BE2C (cell line): ENCODE measurements at regions not wholly inside any gene's neighbourhood (a gene's known extent, or its start where the extent isn't known, plus 50 kb on each side); places are given as distances from the start of the nearest gene placed in this dataset.

ENCODE experiments used
- DNase-seq: peaks from one replicate; pipeline ENCODE4 v3.0.0-alpha.2; 2020
- H3K27me3 ChIP-seq: fragments of 250-450 bp; sonication (Bioruptor Pico); 2 replicates; pipeline ENCODE4 v1.5.1; 2020; ENCODE audit warnings: mild to moderate bottlenecking
- H3K36me3 ChIP-seq: fragments of 250-450 bp; sonication (Bioruptor Pico); 2 replicates; pipeline ENCODE4 v1.5.1; 2020; ENCODE audit warnings: mild to moderate bottlenecking
- H3K4me1 ChIP-seq: fragments of 250-450 bp; sonication (Bioruptor Pico); 2 replicates; pipeline ENCODE4 v1.5.1; 2020
- H3K4me3 ChIP-seq: 2 replicates; pipeline ENCODE4 v1.5.1; 2011; ENCODE audit warnings: low read depth, low read length
- H3K9me3 ChIP-seq: fragments of 250-450 bp; sonication (Bioruptor Pico); 2 replicates; pipeline ENCODE4 v1.5.1; 2020
- TF ChIP-seq, protein P1 (sequence below): IDR thresholded peaks from 2 replicates; pipeline ENCODE4 v1.5.1; 2012; ENCODE audit warnings: mild to moderate bottlenecking, low read depth, low read length

DNA sequence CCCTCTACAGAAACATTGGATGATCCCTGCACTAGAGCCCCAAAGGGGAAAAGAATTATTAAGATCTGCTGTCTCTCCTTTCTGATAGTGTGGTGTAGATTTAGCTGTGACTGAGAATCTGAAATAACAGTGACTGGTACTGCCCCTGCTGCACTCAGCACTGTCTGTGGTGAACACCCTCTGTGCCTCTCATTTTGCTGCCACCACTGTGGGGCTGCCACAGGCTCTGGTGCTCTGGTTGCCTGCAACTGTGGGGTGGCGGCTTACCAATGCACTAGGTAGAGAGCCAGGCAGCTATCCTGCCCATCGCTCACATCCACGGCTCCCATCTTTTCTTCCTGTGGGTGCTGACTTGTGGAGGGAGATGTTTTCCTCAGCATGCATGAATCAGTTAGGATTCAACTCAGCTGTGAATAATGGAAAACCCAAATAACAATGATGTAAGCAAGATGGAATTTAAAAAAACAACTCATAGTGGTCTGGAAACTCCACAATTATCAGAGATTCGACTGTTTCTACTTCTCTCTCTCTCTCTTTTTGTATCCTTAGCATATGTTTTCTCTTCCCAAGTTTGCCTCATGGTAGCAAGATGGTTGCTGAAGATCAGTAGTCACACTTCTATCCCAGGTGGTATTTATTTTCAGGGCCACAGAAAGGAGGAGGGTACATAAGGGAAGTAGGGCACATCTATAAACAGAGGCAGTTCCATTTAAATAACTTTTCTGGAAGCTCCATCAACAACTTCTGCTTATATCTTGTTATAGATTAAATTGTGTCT is 99.8 kb upstream of the DAP start:
- H3K27me3 ChIP-seq, result peaks cover 3% of the 10 kb centered on the region; the same call in 1 of the 2 replicates
- H3K4me3 ChIP-seq, result no peak overlapping the region
- no peak for DNase-seq
- H3K36me3 ChIP-seq, result no peaks in the 10 kb centered on the region
- H3K9me3 ChIP-seq, result no peaks in the 10 kb centered on the region
- TF ChIP-seq, protein P1, sequence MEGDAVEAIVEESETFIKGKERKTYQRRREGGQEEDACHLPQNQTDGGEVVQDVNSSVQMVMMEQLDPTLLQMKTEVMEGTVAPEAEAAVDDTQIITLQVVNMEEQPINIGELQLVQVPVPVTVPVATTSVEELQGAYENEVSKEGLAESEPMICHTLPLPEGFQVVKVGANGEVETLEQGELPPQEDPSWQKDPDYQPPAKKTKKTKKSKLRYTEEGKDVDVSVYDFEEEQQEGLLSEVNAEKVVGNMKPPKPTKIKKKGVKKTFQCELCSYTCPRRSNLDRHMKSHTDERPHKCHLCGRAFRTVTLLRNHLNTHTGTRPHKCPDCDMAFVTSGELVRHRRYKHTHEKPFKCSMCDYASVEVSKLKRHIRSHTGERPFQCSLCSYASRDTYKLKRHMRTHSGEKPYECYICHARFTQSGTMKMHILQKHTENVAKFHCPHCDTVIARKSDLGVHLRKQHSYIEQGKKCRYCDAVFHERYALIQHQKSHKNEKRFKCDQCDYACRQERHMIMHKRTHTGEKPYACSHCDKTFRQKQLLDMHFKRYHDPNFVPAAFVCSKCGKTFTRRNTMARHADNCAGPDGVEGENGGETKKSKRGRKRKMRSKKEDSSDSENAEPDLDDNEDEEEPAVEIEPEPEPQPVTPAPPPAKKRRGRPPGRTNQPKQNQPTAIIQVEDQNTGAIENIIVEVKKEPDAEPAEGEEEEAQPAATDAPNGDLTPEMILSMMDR, result no peak
- no peaks in the 10 kb centered on the region for H3K4me1 ChIP-seq

DNA sequence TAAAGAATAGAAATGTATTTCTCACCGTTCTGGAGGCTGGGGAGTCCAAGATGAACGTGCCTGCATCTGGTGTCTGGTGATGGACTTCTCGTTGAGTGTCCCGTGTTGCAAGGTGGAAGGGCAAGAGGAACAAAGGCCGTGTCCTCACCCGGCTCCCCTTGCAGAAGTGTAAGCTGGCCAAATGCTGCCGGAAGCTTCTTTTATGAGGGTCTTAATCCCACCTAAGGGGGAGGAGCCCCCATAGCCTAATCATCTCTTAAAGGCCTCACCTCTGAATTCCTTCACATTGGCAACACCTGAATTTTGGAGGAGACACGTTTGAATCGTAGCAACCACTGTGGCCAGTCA is 99.1 kb upstream of the DAP start:
- TF ChIP-seq, protein P1, result no peak
- Histone ChIP-seq H3K27me3 (peaks cover 3% of the 10 kb centered on the region; the same call in 1 of the 2 replicates), H3K4me3 (no peak overlapping the region), H3K9me3 (no peaks in the 10 kb centered on the region), H3K4me1 (no peaks in the 10 kb centered on the region), H3K36me3 (no peaks in the 10 kb centered on the region)
- DNase-seq, result no peak

GRCh38 chr5:10859393-10860195 is 98.6 kb upstream of the DAP start:
- TF ChIP-seq, protein P1, result no peak
- H3K36me3 ChIP-seq, result no peaks in the 10 kb centered on the region
- no peak for DNase-seq
- no peak overlapping the region for H3K4me3 ChIP-seq
- H3K4me1 ChIP-seq, result no peaks in the 10 kb centered on the region
- H3K9me3 ChIP-seq, result no peaks in the 10 kb centered on the region
- H3K27me3 ChIP-seq, result peaks cover 3% of the 10 kb centered on the region; the same call in 1 of the 2 replicates

DNA sequence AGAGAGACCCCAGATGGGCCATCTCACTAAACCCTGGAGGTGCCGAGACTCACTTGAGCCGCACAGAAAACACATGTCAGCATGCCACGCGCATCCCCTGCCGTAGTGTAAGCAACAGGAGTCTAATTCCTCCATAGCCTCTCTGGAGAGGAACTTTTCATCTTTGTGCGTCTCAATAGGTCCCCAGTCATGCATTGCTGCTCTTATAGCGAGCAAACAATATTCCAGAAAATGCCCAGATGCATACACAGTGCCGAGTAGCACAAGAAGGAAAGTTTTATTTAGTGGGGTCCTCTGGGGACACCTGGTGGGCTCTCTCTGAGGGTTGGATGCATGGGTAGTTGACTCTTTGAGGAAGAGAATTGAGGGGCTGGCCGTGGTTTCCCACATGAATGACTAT is 97.9 kb upstream of the DAP start:
- Histone ChIP-seq H3K9me3 (no peaks in the 10 kb centered on the region), H3K4me3 (no peak overlapping the region), H3K4me1 (no peaks in the 10 kb centered on the region), H3K36me3 (no peaks in the 10 kb centered on the region), H3K27me3 (peaks cover 3% of the 10 kb centered on the region; the same call in 1 of the 2 replicates)
- no peak for DNase-seq
- TF ChIP-seq, protein P1, result 0 out of 2 replicates have a peak, but pooled peaks have one; percentile 12

- peaks cover 3% of the 10 kb centered on the region; the same call in 1 of the 2 replicates for H3K27me3 ChIP-seq
- no peaks in the 10 kb centered on the region for H3K4me1 ChIP-seq
- no peaks in the 10 kb centered on the region for H3K9me3 ChIP-seq
- no peaks in the 10 kb centered on the region for H3K36me3 ChIP-seq
- DNase-seq, result no peak
- TF ChIP-seq, protein P1, result no peak
- H3K4me3 ChIP-seq, result no peak overlapping the region
These were observed 97.3 kb upstream of the DAP start for GRCh38 chr5:10858307-10858706.
